ENCODE measurements at regions not wholly inside any gene's neighbourhood (a gene's known extent, or its start where the extent isn't known, plus 50 kb on each side); places are given as distances from the start of the nearest gene placed in this dataset.
"Not testable (repeated sequence)": the region's sequence is repeated elsewhere in the genome, so short reads cannot be mapped to it uniquely, and the experiment has no call there.

DNA sequence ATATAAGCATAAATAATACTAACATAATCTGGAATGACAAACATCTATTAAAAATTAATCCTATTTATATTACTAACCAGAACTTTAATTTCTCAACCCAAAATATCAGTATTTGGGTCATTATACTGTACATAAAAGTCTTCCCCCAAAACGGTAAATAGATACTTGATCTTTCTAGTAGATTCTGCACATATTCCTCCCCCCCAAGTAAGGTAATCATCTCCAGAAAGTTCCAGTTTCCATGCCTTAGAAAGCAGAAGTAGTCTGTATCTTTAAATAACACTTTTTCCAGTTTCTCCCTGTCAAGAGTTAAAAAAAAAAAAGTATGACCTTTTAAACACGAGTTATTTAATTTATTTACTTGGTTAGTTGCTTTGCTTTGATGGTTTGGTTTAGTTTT is 150.7 kb upstream of the MB21D2 start:
- ChIA-PET CTCF (no interaction called here), POLR2A (no interaction called here)
- H3K36me3 ChIP-seq (ENCODE audit: control insufficient read depth, insufficient read depth, low read length) = no peaks in the 10 kb centered on the region
- no peak overlapping the region for H3K4me3 ChIP-seq (ENCODE audit: low read depth, low read length)
- DNase-seq (ENCODE audit: low read depth) = no peak
- no peaks in the 10 kb centered on the region for H3K27me3 ChIP-seq (ENCODE audit: control insufficient read depth, insufficient read depth, low read length)
- TF ChIP-seq, protein P1, sequence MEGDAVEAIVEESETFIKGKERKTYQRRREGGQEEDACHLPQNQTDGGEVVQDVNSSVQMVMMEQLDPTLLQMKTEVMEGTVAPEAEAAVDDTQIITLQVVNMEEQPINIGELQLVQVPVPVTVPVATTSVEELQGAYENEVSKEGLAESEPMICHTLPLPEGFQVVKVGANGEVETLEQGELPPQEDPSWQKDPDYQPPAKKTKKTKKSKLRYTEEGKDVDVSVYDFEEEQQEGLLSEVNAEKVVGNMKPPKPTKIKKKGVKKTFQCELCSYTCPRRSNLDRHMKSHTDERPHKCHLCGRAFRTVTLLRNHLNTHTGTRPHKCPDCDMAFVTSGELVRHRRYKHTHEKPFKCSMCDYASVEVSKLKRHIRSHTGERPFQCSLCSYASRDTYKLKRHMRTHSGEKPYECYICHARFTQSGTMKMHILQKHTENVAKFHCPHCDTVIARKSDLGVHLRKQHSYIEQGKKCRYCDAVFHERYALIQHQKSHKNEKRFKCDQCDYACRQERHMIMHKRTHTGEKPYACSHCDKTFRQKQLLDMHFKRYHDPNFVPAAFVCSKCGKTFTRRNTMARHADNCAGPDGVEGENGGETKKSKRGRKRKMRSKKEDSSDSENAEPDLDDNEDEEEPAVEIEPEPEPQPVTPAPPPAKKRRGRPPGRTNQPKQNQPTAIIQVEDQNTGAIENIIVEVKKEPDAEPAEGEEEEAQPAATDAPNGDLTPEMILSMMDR (IDR thresholded peaks at IDR 0.05; ENCODE audit: insufficient read depth, low read depth, low read length) = no peak

DNA sequence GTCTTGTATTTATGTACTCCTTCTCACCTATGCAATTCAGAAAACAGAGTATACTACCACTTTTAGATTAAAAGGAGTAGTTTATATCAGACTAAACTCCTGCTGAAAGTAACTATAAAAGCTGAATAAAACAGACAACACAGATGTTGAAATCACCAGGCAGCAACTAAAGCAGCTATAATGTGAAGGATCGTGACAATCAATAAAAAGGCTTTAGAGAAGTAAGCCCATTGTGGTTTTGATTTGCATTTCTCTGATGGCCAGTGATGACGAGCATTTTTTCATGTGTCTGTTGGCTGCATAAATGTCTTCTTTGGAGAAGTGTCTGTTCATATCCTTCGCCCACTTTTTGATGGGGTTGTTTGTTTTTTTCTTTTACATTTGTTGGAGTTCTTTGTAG is 152.1 kb upstream of the MB21D2 start:
- CTCF ChIA-PET = interaction anchor here (0.5 kb wide), 1 partner anchor 11 kb away, joined by 3 read pairs; no protein-coding TSS in a partner anchor

GRCh38 chr3:193078996-193079753 is 161.5 kb upstream of the MB21D2 start:
- Histone ChIP-seq H3K36me3 (ENCODE audit: control insufficient read depth, insufficient read depth, low read length) (no peaks in the 10 kb centered on the region), H3K27me3 (ENCODE audit: control insufficient read depth, insufficient read depth, low read length) (no peaks in the 10 kb centered on the region), H3K4me3 (ENCODE audit: low read depth, low read length) (no peak overlapping the region)
- ChIA-PET POLR2A (no interaction called here), CTCF (no interaction called here)
- TF ChIP-seq, protein P1 (IDR thresholded peaks at IDR 0.05; ENCODE audit: insufficient read depth, low read depth, low read length) = no peak
- no peak for DNase-seq (ENCODE audit: low read depth)

More for the DNA sequence above, 152.1 kb upstream of the MB21D2 start:
- DNase-seq (ENCODE audit: low read depth); H3K36me3 ChIP-seq (ENCODE audit: control insufficient read depth, insufficient read depth, low read length); H3K27me3 ChIP-seq (ENCODE audit: control insufficient read depth, insufficient read depth, low read length); POLR2A ChIA-PET; H3K4me3 ChIP-seq (ENCODE audit: low read depth, low read length): not testable (repeated sequence)

- no peaks in the 10 kb centered on the region for H3K36me3 ChIP-seq (ENCODE audit: control insufficient read depth, insufficient read depth, low read length)
- H3K4me3 ChIP-seq (ENCODE audit: low read depth, low read length) = no peak overlapping the region
- no peaks in the 10 kb centered on the region for H3K27me3 ChIP-seq (ENCODE audit: control insufficient read depth, insufficient read depth, low read length)
- CTCF ChIA-PET = interaction anchor here (0.7 kb wide), 1 partner anchor 11 kb away, joined by 3 read pairs; no protein-coding TSS in a partner anchor
- POLR2A ChIA-PET = no interaction called here
- DNase-seq (ENCODE audit: low read depth) = no peak
- TF ChIP-seq, protein P1 (IDR thresholded peaks at IDR 0.05; ENCODE audit: insufficient read depth, low read depth, low read length) = no peak
These were observed 160.1 kb upstream of the PLAAT1 start for GRCh38 chr3:193080821-193081365.

GRCh38 chr3:193085655-193086054 is 155.4 kb upstream of the PLAAT1 start:
- CTCF ChIA-PET = no interaction called here
- POLR2A ChIA-PET = no interaction called here
- no peak overlapping the region for H3K4me3 ChIP-seq (ENCODE audit: low read depth, low read length)
- DNase-seq (ENCODE audit: low read depth) = no peak
- H3K27me3 ChIP-seq (ENCODE audit: control insufficient read depth, insufficient read depth, low read length) = no peaks in the 10 kb centered on the region
- TF ChIP-seq, protein P1 (IDR thresholded peaks at IDR 0.05; ENCODE audit: insufficient read depth, low read depth, low read length) = no peak
- H3K36me3 ChIP-seq (ENCODE audit: control insufficient read depth, insufficient read depth, low read length) = no peaks in the 10 kb centered on the region
